Vagina (tissue), 2 donors: ENCODE measurements at regions not wholly inside any gene's neighbourhood (a gene's known extent, or its start where the extent isn't known, plus 50 kb on each side); places are given as distances from the start of the nearest gene placed in this dataset.

ENCODE experiments used
- DNase-seq, 2 donors: peaks; one replicate each; pipeline ENCODE4 v3.0.0-alpha.2; 2017; ENCODE audit errors: extremely low spot score in 2 of 2
- H3K27ac ChIP-seq: fragments of 200-600 bp; sonication (generic); one replicate; pipeline ENCODE4 v1.5.1; 2019
- H3K27me3 ChIP-seq: fragments of 200-600 bp; sonication (generic); one replicate; pipeline ENCODE4 v1.5.1; 2019
- H3K36me3 ChIP-seq, 2 donors: fragments of 200-600 bp; sonication (generic); one replicate each; pipeline ENCODE4 v1.5.1; 2017 to 2019
- H3K4me1 ChIP-seq: fragments of 200-600 bp; sonication (generic); one replicate; pipeline ENCODE4 v1.5.1; 2019
- H3K4me3 ChIP-seq, 2 donors: fragments of 200-600 bp; sonication (generic); 1 replicate in 1 of 2; 2 replicates in 1 of 2; pipeline ENCODE4 v1.5.1; 2016 to 2019
- H3K9me3 ChIP-seq: fragments of 200-600 bp; sonication (generic); one replicate; pipeline ENCODE4 v1.5.1; 2019
- CTCF ChIP-seq, 3 experiments: fragments of 450-650 bp in 2 of 3; fragments of 200-600 bp in 1 of 3; sonication (generic) in 1 of 3; IDR thresholded peaks; one replicate each; pipeline ENCODE4 v1.5.1; 2017 to 2019; ENCODE audit warnings: antibody characterized with exemption in 3 of 3, mild to moderate bottlenecking in 2 of 3, moderate library complexity in 2 of 3
- POLR2A ChIP-seq, 2 donors: fragments of 450-650 bp; IDR thresholded peaks; one replicate each; pipeline ENCODE4 v1.6.1; 2017; ENCODE audit warnings: antibody characterized with exemption in 2 of 2, mild to moderate bottlenecking in 2 of 2, moderate library complexity in 2 of 2
- POLR2AphosphoS5 ChIP-seq, 2 donors: sonication (generic); formaldehyde crosslinking; IDR thresholded peaks; one replicate each; pipeline ENCODE4 v1.9.0; 2017; ENCODE audit warnings: antibody characterized with exemption in 2 of 2, mild to moderate bottlenecking in 2 of 2, low read depth in 1 of 2; ENCODE audit not compliant: insufficient read depth in 1 of 2
- intact Hi-C: fragments of 100-400 bp; cut with DNase I; formaldehyde crosslinking; loops from one replicate; pipeline ENCODE4 v1.15.1; 2023

- no peak for DNase-seq
- Histone ChIP-seq H3K27ac (no peak overlapping the region), H3K4me1 (no peaks in the 10 kb centered on the region), H3K27me3 (no peaks in the 10 kb centered on the region), H3K9me3 (no peaks in the 10 kb centered on the region), H3K36me3 (no peaks in the 10 kb centered on the region), H3K4me3 (no peak overlapping the region)
- intact Hi-C loops = no loop called here
- TF ChIP-seq POLR2AphosphoS5 (IDR thresholded peaks at IDR 0.05; ENCODE audit: insufficient read depth in 1 of 2, low read depth in 1 of 2) = no peak
- TF ChIP-seq POLR2A (IDR thresholded peaks at IDR 0.05) = no peak
- TF ChIP-seq CTCF (IDR thresholded peaks at IDR 0.05) = no peak
These were observed 147.7 kb upstream of the GATA6 start for GRCh38 chr18:22021701-22022100.

GRCh38 chr18:22024924-22025323 is 144.5 kb upstream of the GATA6 start:
- Histone ChIP-seq H3K36me3 (no peaks in the 10 kb centered on the region), H3K9me3 (no peaks in the 10 kb centered on the region), H3K4me3 (no peak overlapping the region), H3K27me3 (no peaks in the 10 kb centered on the region), H3K27ac (no peak overlapping the region), H3K4me1 (no peaks in the 10 kb centered on the region)
- TF ChIP-seq POLR2AphosphoS5 (IDR thresholded peaks at IDR 0.05; ENCODE audit: insufficient read depth in 1 of 2, low read depth in 1 of 2) (no peak), POLR2A (IDR thresholded peaks at IDR 0.05) (no peak), CTCF (IDR thresholded peaks at IDR 0.05) (no peak)
- intact Hi-C loops = no loop called here
- DNase-seq = no peak

GRCh38 chr18:22026362-22026761 is 143.0 kb upstream of the GATA6 start:
- H3K27ac ChIP-seq = no peak overlapping the region
- H3K36me3 ChIP-seq = no peaks in the 10 kb centered on the region
- intact Hi-C loops = no loop called here
- no peak overlapping the region for H3K4me3 ChIP-seq
- no peaks in the 10 kb centered on the region for H3K4me1 ChIP-seq
- no peaks in the 10 kb centered on the region for H3K9me3 ChIP-seq
- TF ChIP-seq POLR2A (IDR thresholded peaks at IDR 0.05) (no peak), POLR2AphosphoS5 (IDR thresholded peaks at IDR 0.05; ENCODE audit: insufficient read depth in 1 of 2, low read depth in 1 of 2) (no peak), CTCF (IDR thresholded peaks at IDR 0.05) (no peak)
- H3K27me3 ChIP-seq = no peaks in the 10 kb centered on the region
- DNase-seq = no peak

- no peak for DNase-seq
- no peak for TF ChIP-seq POLR2AphosphoS5 (IDR thresholded peaks at IDR 0.05; ENCODE audit: insufficient read depth in 1 of 2, low read depth in 1 of 2)
- no peak for TF ChIP-seq CTCF (IDR thresholded peaks at IDR 0.05)
- TF ChIP-seq POLR2A (IDR thresholded peaks at IDR 0.05) = no peak
- no peaks in the 10 kb centered on the region for H3K9me3 ChIP-seq
- no peak overlapping the region for H3K4me3 ChIP-seq
- no peaks in the 10 kb centered on the region for H3K36me3 ChIP-seq
- intact Hi-C loops = no loop called here
- no peaks in the 10 kb centered on the region for H3K4me1 ChIP-seq
- no peak overlapping the region for H3K27ac ChIP-seq
- H3K27me3 ChIP-seq = no peaks in the 10 kb centered on the region
These were observed 142.5 kb upstream of the GATA6 start for GRCh38 chr18:22026889-22027288.

GRCh38 chr18:22031611-22032010 is 137.8 kb upstream of the GATA6 start:
- no peak overlapping the region for H3K4me3 ChIP-seq
- H3K36me3 ChIP-seq = no peaks in the 10 kb centered on the region
- TF ChIP-seq CTCF (IDR thresholded peaks at IDR 0.05) (no peak), POLR2AphosphoS5 (IDR thresholded peaks at IDR 0.05; ENCODE audit: insufficient read depth in 1 of 2, low read depth in 1 of 2) (no peak), POLR2A (IDR thresholded peaks at IDR 0.05) (no peak)
- no peaks in the 10 kb centered on the region for H3K9me3 ChIP-seq
- no peaks in the 10 kb centered on the region for H3K4me1 ChIP-seq
- intact Hi-C loops = no loop called here
- DNase-seq = no peak
- no peaks in the 10 kb centered on the region for H3K27me3 ChIP-seq
- no peak overlapping the region for H3K27ac ChIP-seq
